ENCODE measurements at regions not wholly inside any gene's neighbourhood (a gene's known extent, or its start where the extent isn't known, plus 50 kb on each side); places are given as distances from the start of the nearest gene placed in this dataset.

- TF ChIP-seq TAF1 (IDR thresholded peaks at IDR 0.05; ENCODE audit: borderline replicate concordance, insufficient read depth, low read length) (no peak), FOXP2 (optimal IDR thresholded peaks at IDR 0.05; ENCODE audit: borderline replicate concordance, extremely low read depth, extremely low read length, insufficient read depth) (no peak), POLR2AphosphoS5 (IDR thresholded peaks at IDR 0.05; ENCODE audit: low read depth, low read length) (no peak), REST (IDR thresholded peaks at IDR 0.05; ENCODE audit: insufficient read depth in 1 of 2, low read depth in 2 of 2, low read length in 2 of 2) (no peak), SIN3A (IDR thresholded peaks at IDR 0.05; ENCODE audit: borderline replicate concordance, insufficient read depth, low read length) (no peak)
Observed at GRCh38 chr2:120982598-120982997, 246.9 kb downstream of the GLI2 start.

GRCh38 chr2:120983344-120983743 is 247.7 kb downstream of the GLI2 start:
- TF ChIP-seq TAF1 (IDR thresholded peaks at IDR 0.05; ENCODE audit: borderline replicate concordance, insufficient read depth, low read length): no peak
- TF ChIP-seq REST (IDR thresholded peaks at IDR 0.05; ENCODE audit: insufficient read depth in 1 of 2, low read depth in 2 of 2, low read length in 2 of 2): no peak
- TF ChIP-seq FOXP2 (optimal IDR thresholded peaks at IDR 0.05; ENCODE audit: borderline replicate concordance, extremely low read depth, extremely low read length, insufficient read depth): no peak
- TF ChIP-seq SIN3A (IDR thresholded peaks at IDR 0.05; ENCODE audit: borderline replicate concordance, insufficient read depth, low read length): no peak
- no peak for TF ChIP-seq POLR2AphosphoS5 (IDR thresholded peaks at IDR 0.05; ENCODE audit: low read depth, low read length)

- TF ChIP-seq POLR2AphosphoS5 (IDR thresholded peaks at IDR 0.05; ENCODE audit: low read depth, low read length) (no peak), FOXP2 (optimal IDR thresholded peaks at IDR 0.05; ENCODE audit: borderline replicate concordance, extremely low read depth, extremely low read length, insufficient read depth) (no peak), TAF1 (IDR thresholded peaks at IDR 0.05; ENCODE audit: borderline replicate concordance, insufficient read depth, low read length) (no peak)
Observed at GRCh38 chr2:120984046-120984445, 248.4 kb downstream of the GLI2 start.

GRCh38 chr2:120984452-120985173 is 248.9 kb downstream of the GLI2 start:
- no peak for TF ChIP-seq TAF1 (IDR thresholded peaks at IDR 0.05; ENCODE audit: borderline replicate concordance, insufficient read depth, low read length)
- no peak for TF ChIP-seq REST (IDR thresholded peaks at IDR 0.05; ENCODE audit: insufficient read depth in 1 of 2, low read depth in 2 of 2, low read length in 2 of 2)
- TF ChIP-seq SIN3A (IDR thresholded peaks at IDR 0.05; ENCODE audit: borderline replicate concordance, insufficient read depth, low read length): no peak
- TF ChIP-seq POLR2AphosphoS5 (IDR thresholded peaks at IDR 0.05; ENCODE audit: low read depth, low read length): no peak
- no peak for TF ChIP-seq FOXP2 (optimal IDR thresholded peaks at IDR 0.05; ENCODE audit: borderline replicate concordance, extremely low read depth, extremely low read length, insufficient read depth)

GRCh38 chr2:120985174-120985996 is 249.7 kb downstream of the GLI2 start:
- TF ChIP-seq REST (IDR thresholded peaks at IDR 0.05; ENCODE audit: insufficient read depth in 1 of 2, low read depth in 2 of 2, low read length in 2 of 2): no peak
- TF ChIP-seq SIN3A (IDR thresholded peaks at IDR 0.05; ENCODE audit: borderline replicate concordance, insufficient read depth, low read length): no peak
- no peak for TF ChIP-seq FOXP2 (optimal IDR thresholded peaks at IDR 0.05; ENCODE audit: borderline replicate concordance, extremely low read depth, extremely low read length, insufficient read depth)
- no peak for TF ChIP-seq TAF1 (IDR thresholded peaks at IDR 0.05; ENCODE audit: borderline replicate concordance, insufficient read depth, low read length)
- no peak for TF ChIP-seq POLR2AphosphoS5 (IDR thresholded peaks at IDR 0.05; ENCODE audit: low read depth, low read length)
